ENCODE measurements at regions not wholly inside any gene's neighbourhood (a gene's known extent, or its start where the extent isn't known, plus 50 kb on each side); places are given as distances from the start of the nearest gene placed in this dataset.

DNA sequence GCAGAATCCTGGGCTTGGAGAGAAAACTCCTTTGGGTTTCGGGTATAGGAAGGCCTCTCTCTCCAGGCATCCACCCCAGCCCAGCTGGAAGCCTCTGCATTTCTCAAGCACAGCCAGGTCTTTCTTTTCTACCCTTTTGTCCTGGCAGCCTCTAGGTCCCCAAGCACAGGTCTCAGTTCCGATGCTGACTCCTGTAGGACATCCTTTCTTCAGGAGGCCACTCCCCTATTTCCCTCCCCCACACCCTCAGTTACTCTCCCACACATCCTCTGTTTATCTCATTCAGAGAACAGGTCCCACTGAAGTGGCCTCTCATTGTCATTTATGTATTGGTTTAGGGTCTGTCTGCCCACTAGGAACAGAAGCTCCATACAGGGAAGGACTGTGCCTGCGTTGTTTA is 352.6 kb downstream of the VRK1 start:
- TF ChIP-seq EZH2 (IDR thresholded peaks at IDR 0.05; ENCODE audit: borderline replicate concordance, low read length), result no peak
- TF ChIP-seq, protein P1, sequence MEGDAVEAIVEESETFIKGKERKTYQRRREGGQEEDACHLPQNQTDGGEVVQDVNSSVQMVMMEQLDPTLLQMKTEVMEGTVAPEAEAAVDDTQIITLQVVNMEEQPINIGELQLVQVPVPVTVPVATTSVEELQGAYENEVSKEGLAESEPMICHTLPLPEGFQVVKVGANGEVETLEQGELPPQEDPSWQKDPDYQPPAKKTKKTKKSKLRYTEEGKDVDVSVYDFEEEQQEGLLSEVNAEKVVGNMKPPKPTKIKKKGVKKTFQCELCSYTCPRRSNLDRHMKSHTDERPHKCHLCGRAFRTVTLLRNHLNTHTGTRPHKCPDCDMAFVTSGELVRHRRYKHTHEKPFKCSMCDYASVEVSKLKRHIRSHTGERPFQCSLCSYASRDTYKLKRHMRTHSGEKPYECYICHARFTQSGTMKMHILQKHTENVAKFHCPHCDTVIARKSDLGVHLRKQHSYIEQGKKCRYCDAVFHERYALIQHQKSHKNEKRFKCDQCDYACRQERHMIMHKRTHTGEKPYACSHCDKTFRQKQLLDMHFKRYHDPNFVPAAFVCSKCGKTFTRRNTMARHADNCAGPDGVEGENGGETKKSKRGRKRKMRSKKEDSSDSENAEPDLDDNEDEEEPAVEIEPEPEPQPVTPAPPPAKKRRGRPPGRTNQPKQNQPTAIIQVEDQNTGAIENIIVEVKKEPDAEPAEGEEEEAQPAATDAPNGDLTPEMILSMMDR (conservative IDR thresholded peaks at IDR 0.05 in 1 of 2, IDR thresholded peaks at IDR 0.05 in 1 of 2; ENCODE audit: extremely low read depth in 1 of 2, insufficient read depth in 1 of 2, low read depth in 1 of 2, low read length in 2 of 2), result no peak

Measured in mammary epithelial cell (primary cell).